Spleen (tissue), 11 donors: ENCODE measurements at regions not wholly inside any gene's neighbourhood (a gene's known extent, or its start where the extent isn't known, plus 50 kb on each side); places are given as distances from the start of the nearest gene placed in this dataset.

Experiments used
- DNase-seq: peaks from one replicate; pipeline ENCODE4 v3.0.0-alpha.2; 2020
- H3K27ac ChIP-seq, 8 donors: fragments of 200-600 bp; sonication (generic) in 7 of 8; 1 replicate in 4 of 8; 2 replicates in 4 of 8; pipeline versions ENCODE4 v1.5.0 to v1.8.0; 2016 to 2021; ENCODE audit warnings: inconsistent platforms in 4 of 8, mild to moderate bottlenecking in 4 of 8, moderate library complexity in 1 of 8
- H3K27me3 ChIP-seq, 7 donors: fragments of 200-600 bp; sonication (generic) in 6 of 7; replicated peaks in 1 of 7; 1 replicate in 4 of 7; 2 replicates in 3 of 7; pipeline versions ENCODE4 v1.5.0 to v1.8.0; 2016 to 2021; ENCODE audit warnings: inconsistent platforms in 3 of 7, mild to moderate bottlenecking in 1 of 7
- H3K36me3 ChIP-seq, 6 donors: fragments of 200-600 bp; sonication (generic) in 5 of 6; 1 replicate in 4 of 6; 2 replicates in 2 of 6; pipeline versions ENCODE4 v1.5.0 to v1.8.0; 2016 to 2021; ENCODE audit warnings: inconsistent platforms in 2 of 6
- H3K4me1 ChIP-seq, 6 donors: fragments of 200-600 bp; sonication (generic) in 5 of 6; 1 replicate in 3 of 6; 2 replicates in 3 of 6; pipeline versions ENCODE4 v1.5.0 to v1.8.0; 2016 to 2021; ENCODE audit warnings: inconsistent platforms in 3 of 6
- H3K4me3 ChIP-seq, 8 donors: fragments of 200-600 bp; sonication (generic) in 7 of 8; 1 replicate in 4 of 8; 2 replicates in 4 of 8; pipeline versions ENCODE4 v1.5.0 to v1.8.0; 2016 to 2021; ENCODE audit warnings: inconsistent platforms in 4 of 8, mild to moderate bottlenecking in 4 of 8, moderate library complexity in 2 of 8
- H3K9me3 ChIP-seq, 8 donors: fragments of 200-600 bp; sonication (generic) in 7 of 8; 1 replicate in 4 of 8; 2 replicates in 4 of 8; pipeline versions ENCODE4 v1.5.0 to v1.8.0; 2016 to 2021; ENCODE audit warnings: inconsistent platforms in 4 of 8
- POLR2A ChIP-seq, 3 donors: fragments of 450-650 bp; IDR thresholded peaks; one replicate each; pipeline ENCODE4 v1.5.1; 2017; ENCODE audit warnings: antibody characterized with exemption in 3 of 3, mild to moderate bottlenecking in 1 of 3
- POLR2AphosphoS5 ChIP-seq, 3 donors: sonication (generic); formaldehyde crosslinking; IDR thresholded peaks; one replicate each; pipeline ENCODE4 v1.5.1; 2017; ENCODE audit warnings: antibody characterized with exemption in 3 of 3
- WGBS, 5 donors: extraction: QIAGEN DNeasy Blood & Tissue Kit in 3 of 5; methylation state at CpG; one replicate each; pipeline versions ENCODE4 v1.1.5 to v1.1.7; 2013 to 2018; 5-methylcytosine and 5-hydroxymethylcytosine counted together
- intact Hi-C: fragments of 100-400 bp; cut with DNase I; formaldehyde crosslinking; loops from one replicate; pipeline ENCODE4 v1.15.0; 2023; ENCODE audit warnings: low total_unique reads
- TF ChIP-seq, protein P1 (sequence below), 11 experiments: fragments of 200-600 bp in 7 of 11; fragments of 450-650 bp in 4 of 11; sonication (generic) in 4 of 11; IDR thresholded peaks in 8 of 11; conservative IDR thresholded peaks in 3 of 11; 1 replicate in 7 of 11; 2 replicates in 4 of 11; pipeline versions ENCODE4 v1.4.0 to v1.8.0; 2016 to 2021; ENCODE audit warnings: antibody characterized with exemption in 11 of 11, inconsistent platforms in 4 of 11, mild to moderate bottlenecking in 1 of 11
- donor health status: healthy with polysubstance abuse.
- donor health status: DM: no; HTN: no; CAD: no; lungs with moderate emphysema.
- donor health status: DM: no; HTN: no; CAD: no.
- donor health status: Bipolar disorder and iron deficiency.
- donor health status: healthy.
- donor health status: DM: no; HTN: no; CAD: no.
- donor health status: DM: yes; HTN: yes; CAD: no.

DNA sequence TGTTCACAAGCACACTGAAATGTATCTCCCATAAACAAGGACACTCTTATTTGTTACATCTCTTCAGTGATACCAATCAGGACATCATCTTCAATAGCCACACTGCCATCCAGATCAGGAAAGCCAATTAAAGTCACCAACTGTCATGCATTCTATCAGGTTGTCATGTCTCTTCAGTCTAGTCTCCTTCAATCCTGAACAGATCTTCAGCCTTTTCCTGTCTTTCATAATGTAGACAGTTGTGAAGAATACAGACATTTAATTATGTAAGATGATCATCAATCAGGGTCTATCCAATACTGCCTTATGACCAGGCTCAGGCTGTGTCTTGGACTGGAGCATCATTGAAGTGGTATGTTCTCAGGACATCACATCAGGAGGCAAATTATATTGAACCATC is 419.8 kb upstream of the SMC2 start:
- H3K27ac ChIP-seq: no peak overlapping the region
- H3K4me3 ChIP-seq: no peak overlapping the region
- DNase-seq: no peak
- no peaks in the 10 kb centered on the region for H3K36me3 ChIP-seq
- intact Hi-C loops: no loop called here
- H3K4me1 ChIP-seq: no peaks in the 10 kb centered on the region
- H3K27me3 ChIP-seq: no peaks in the 10 kb centered on the region
- no peaks in the 10 kb centered on the region for H3K9me3 ChIP-seq
- TF ChIP-seq, protein P1, sequence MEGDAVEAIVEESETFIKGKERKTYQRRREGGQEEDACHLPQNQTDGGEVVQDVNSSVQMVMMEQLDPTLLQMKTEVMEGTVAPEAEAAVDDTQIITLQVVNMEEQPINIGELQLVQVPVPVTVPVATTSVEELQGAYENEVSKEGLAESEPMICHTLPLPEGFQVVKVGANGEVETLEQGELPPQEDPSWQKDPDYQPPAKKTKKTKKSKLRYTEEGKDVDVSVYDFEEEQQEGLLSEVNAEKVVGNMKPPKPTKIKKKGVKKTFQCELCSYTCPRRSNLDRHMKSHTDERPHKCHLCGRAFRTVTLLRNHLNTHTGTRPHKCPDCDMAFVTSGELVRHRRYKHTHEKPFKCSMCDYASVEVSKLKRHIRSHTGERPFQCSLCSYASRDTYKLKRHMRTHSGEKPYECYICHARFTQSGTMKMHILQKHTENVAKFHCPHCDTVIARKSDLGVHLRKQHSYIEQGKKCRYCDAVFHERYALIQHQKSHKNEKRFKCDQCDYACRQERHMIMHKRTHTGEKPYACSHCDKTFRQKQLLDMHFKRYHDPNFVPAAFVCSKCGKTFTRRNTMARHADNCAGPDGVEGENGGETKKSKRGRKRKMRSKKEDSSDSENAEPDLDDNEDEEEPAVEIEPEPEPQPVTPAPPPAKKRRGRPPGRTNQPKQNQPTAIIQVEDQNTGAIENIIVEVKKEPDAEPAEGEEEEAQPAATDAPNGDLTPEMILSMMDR (IDR thresholded peaks at IDR 0.05 in 8 of 11, conservative IDR thresholded peaks at IDR 0.05 in 3 of 11): no peak
- no peak for TF ChIP-seq POLR2A (IDR thresholded peaks at IDR 0.05)
- TF ChIP-seq POLR2AphosphoS5 (IDR thresholded peaks at IDR 0.05): no peak

DNA sequence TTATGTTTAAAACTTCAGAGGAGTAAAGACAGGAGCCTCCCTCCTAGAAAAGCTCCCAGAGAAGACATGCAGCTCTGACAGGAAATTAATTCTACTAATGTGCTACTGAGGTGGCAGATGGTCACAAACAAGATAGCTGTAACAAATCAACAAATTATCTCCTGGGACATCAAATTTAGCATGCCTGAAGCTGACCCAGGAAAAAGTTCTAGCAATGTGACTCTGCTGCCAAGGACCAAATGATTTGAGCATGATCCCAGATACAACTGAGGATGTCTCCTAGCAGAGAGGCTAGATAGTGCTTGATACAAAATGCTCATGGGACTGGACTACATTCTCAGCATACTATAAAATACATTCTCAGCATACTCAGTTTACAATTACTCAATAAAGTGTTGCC is 413.5 kb upstream of the SMC2 start:
- Histone ChIP-seq H3K27me3 (no peaks in the 10 kb centered on the region), H3K4me3 (no peak overlapping the region), H3K27ac (no peak overlapping the region), H3K9me3 (no peaks in the 10 kb centered on the region), H3K4me1 (no peaks in the 10 kb centered on the region), H3K36me3 (no peaks in the 10 kb centered on the region)
- intact Hi-C loops: no loop called here
- DNase-seq: no peak
- TF ChIP-seq, protein P1 (IDR thresholded peaks at IDR 0.05 in 8 of 11, conservative IDR thresholded peaks at IDR 0.05 in 3 of 11): no peak
- TF ChIP-seq POLR2A (IDR thresholded peaks at IDR 0.05) (no peak), POLR2AphosphoS5 (IDR thresholded peaks at IDR 0.05) (no peak)

DNA sequence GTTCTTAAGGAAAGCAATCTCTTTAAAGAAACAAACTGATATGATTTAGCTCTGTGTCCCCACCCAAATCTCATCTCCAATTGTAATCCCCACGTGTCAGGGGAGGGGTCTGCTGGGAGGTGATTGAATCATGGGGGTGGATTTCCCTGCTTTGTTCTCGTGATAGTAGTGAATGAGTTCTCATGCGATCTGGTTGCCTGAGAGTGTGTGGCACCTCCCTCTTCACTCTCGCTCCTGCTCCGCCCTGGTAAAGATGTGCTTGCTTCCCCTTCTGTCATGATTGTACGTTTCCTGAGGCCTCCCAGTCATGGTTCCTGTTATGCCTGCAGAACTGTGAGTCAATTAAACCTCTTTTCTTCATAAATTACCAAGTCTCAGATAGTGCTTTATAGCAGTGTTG is 412.7 kb upstream of the SMC2 start:
- 46 to 52% (median 51%) methylated on average over 6 of the region's 6 CpGs for WGBS, 5 donors
- H3K36me3 ChIP-seq: no peaks in the 10 kb centered on the region
- no peaks in the 10 kb centered on the region for H3K27me3 ChIP-seq
- no peaks in the 10 kb centered on the region for H3K9me3 ChIP-seq
- DNase-seq: no peak
- H3K4me3 ChIP-seq: no peak overlapping the region
- intact Hi-C loops: no loop called here
- H3K4me1 ChIP-seq: no peaks in the 10 kb centered on the region
- TF ChIP-seq, protein P1 (IDR thresholded peaks at IDR 0.05 in 8 of 11, conservative IDR thresholded peaks at IDR 0.05 in 3 of 11): no peak
- H3K27ac ChIP-seq: no peak overlapping the region

DNA sequence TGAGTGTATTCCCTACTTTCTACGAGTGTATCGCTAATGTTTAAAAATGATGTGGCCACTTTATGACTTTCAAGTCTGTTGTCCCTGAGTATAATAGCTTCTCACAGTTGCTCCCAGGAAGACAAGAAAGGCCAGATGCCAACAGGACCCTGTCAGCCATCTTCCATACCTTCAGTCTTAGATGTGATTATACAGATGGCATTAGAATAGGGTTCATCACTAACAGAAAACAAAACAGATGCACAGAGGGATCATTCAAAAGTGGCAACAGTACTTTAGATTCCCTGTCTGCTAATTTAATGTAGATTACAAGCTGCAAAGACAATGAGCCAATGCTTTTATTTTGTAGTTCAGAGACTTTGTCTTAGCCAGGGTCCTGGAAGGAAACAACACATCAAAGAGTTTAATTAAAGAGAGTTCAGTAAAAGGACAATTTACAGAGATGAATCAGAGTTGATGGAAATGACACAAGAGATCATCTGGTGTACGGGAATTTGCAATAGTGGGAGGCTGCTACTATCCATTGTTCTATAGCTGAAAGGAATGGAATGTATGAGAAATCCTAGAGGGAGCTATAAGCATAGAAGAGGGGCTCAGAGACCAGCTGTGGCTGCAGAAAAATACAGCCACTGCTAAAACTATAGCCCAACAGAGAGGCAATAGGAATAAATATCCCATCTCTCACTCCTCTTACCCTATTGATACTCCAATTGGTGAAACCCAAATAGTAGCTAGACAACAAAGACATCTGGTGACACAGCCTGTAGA is 393.7 kb upstream of the SMC2 start:
- Histone ChIP-seq H3K36me3 (no peaks in the 10 kb centered on the region), H3K4me1 (no peaks in the 10 kb centered on the region), H3K27me3 (no peaks in the 10 kb centered on the region), H3K9me3 (peaks cover 0 to 5% (median 0%) of the 10 kb centered on the region in 8 donors), H3K4me3 (no peak overlapping the region), H3K27ac (no peak overlapping the region)
- DNase-seq: no peak
- 76 to 88% (median 83%) methylated on average over 3 of the region's 3 CpGs for WGBS, 5 donors
- TF ChIP-seq POLR2AphosphoS5 (IDR thresholded peaks at IDR 0.05): no peak
- TF ChIP-seq POLR2A (IDR thresholded peaks at IDR 0.05): no peak
- TF ChIP-seq, protein P1 (IDR thresholded peaks at IDR 0.05 in 8 of 11, conservative IDR thresholded peaks at IDR 0.05 in 3 of 11): no peak
- intact Hi-C loops: loop anchor here (10.0 kb wide), 1 partner anchor 56 kb away; no protein-coding TSS in a partner anchor
